WTC11 (cell line): ENCODE measurements at regions not wholly inside any gene's neighbourhood (a gene's known extent, or its start where the extent isn't known, plus 50 kb on each side); places are given as distances from the start of the nearest gene placed in this dataset.

Experiments used
- ATAC-seq: fragments of 200-7000 bp; cut with Tn5 transposase; 2 replicates; pipeline ENCODE4 v1.10.0; 2021; ENCODE audit warnings: mild to moderate bottlenecking, moderate library complexity
- CTCF ChIA-PET: fragments of 300-600 bp; sonication (Branson Sonifier 250); formaldehyde crosslinking; loops from one replicate; lab custom pipeline; 2021; ENCODE audit warnings: antibody characterized with exemption; lab: Charles Lee
- POLR2A ChIA-PET: fragments of 350-600 bp; sonication (Branson Sonifier 250); formaldehyde crosslinking; loops from one replicate; lab custom pipeline; 2021; ENCODE audit warnings: antibody characterized with exemption; lab: Charles Lee
- DNase-seq: peaks from one replicate; pipeline ENCODE4 v3.0.0; 2021; ENCODE audit warnings: low spot score
- H3K27ac Mint-ChIP-seq: 2 replicates; pipeline ENCODE4 v1.8.0; 2021; ENCODE audit warnings: mixed read lengths
- H3K27me3 Mint-ChIP-seq: 2 replicates; pipeline ENCODE4 v1.8.0; 2021; ENCODE audit warnings: low read depth, mild to moderate bottlenecking, moderate library complexity, mixed read lengths
- H3K36me3 Mint-ChIP-seq: 2 replicates; pipeline ENCODE4 v1.8.0; 2021; ENCODE audit warnings: mixed read lengths
- H3K4me1 Mint-ChIP-seq: 2 replicates; pipeline ENCODE4 v1.8.0; 2022; ENCODE audit warnings: mixed read lengths
- H3K4me3 Mint-ChIP-seq: 2 replicates; pipeline ENCODE4 v1.8.0; 2021; ENCODE audit warnings: mild to moderate bottlenecking, moderate library complexity, mixed read lengths
- H3K9me3 Mint-ChIP-seq: 2 replicates; pipeline ENCODE4 v1.8.0; 2021; ENCODE audit warnings: mixed read lengths
- ESRRA ChIP-seq: sonication (generic); formaldehyde crosslinking; IDR thresholded peaks from 2 replicates; pipeline ENCODE4 v1.8.1; 2022; ENCODE audit warnings: mild to moderate bottlenecking, missing genetic modification reagents, borderline replicate concordance
- FOXJ3 ChIP-seq: sonication (generic); formaldehyde crosslinking; IDR thresholded peaks from 2 replicates; pipeline ENCODE4 v1.9.0; 2021; ENCODE audit warnings: missing genetic modification reagents, mild to moderate bottlenecking, borderline replicate concordance
- GABPB1 ChIP-seq: sonication (generic); formaldehyde crosslinking; IDR thresholded peaks from 2 replicates; pipeline ENCODE4 v1.8.1; 2023; ENCODE audit warnings: mild to moderate bottlenecking, missing genetic modification reagents
- JUN ChIP-seq: sonication (generic); formaldehyde crosslinking; IDR thresholded peaks from 2 replicates; pipeline ENCODE4 v1.8.0; 2023; ENCODE audit warnings: mild to moderate bottlenecking, missing genetic modification reagents
- KAT7 ChIP-seq: sonication (generic); formaldehyde crosslinking; IDR thresholded peaks from 2 replicates; pipeline ENCODE4 v1.8.1; 2023; ENCODE audit warnings: missing genetic modification reagents, mild to moderate bottlenecking, borderline replicate concordance
- NFATC4 ChIP-seq: fragments of 250-450 bp; sonication (Bioruptor Pico); IDR thresholded peaks from 2 replicates; pipeline ENCODE4 v1.9.0; 2021; ENCODE audit warnings: mild to moderate bottlenecking
- RORB ChIP-seq: fragments of 250-450 bp; sonication (Bioruptor Pico); IDR thresholded peaks from 2 replicates; pipeline ENCODE4 v1.9.0; 2021; ENCODE audit warnings: mild to moderate bottlenecking
- SOX15 ChIP-seq: fragments of 250-450 bp; sonication (Bioruptor Pico); IDR thresholded peaks from 2 replicates; pipeline ENCODE4 v1.9.0; 2021; ENCODE audit warnings: mild to moderate bottlenecking
- ZNF138 ChIP-seq: sonication (generic); formaldehyde crosslinking; conservative IDR thresholded peaks from 2 replicates; pipeline ENCODE4 v1.8.1; 2022; ENCODE audit warnings: mild to moderate bottlenecking, moderate library complexity, missing genetic modification reagents
- ZNF317 ChIP-seq: sonication (generic); formaldehyde crosslinking; IDR thresholded peaks from 2 replicates; pipeline ENCODE4 v1.8.1; 2023; ENCODE audit warnings: low read depth, mild to moderate bottlenecking, moderate library complexity, missing genetic modification reagents, borderline replicate concordance
- TF ChIP-seq, protein P1 (sequence below): fragments of 250-450 bp; sonication (Bioruptor Pico); conservative IDR thresholded peaks from 2 replicates; pipeline ENCODE4 v1.9.0; 2021; ENCODE audit warnings: mild to moderate bottlenecking
- TF ChIP-seq, protein P2 (sequence below): fragments of 250-450 bp; sonication (Bioruptor Pico); IDR thresholded peaks from 2 replicates; pipeline ENCODE4 v1.9.0; 2021; ENCODE audit warnings: mild to moderate bottlenecking, borderline replicate concordance
- TF ChIP-seq, protein P3 (sequence below): sonication (generic); formaldehyde crosslinking; IDR thresholded peaks from 2 replicates; pipeline ENCODE4 v1.8.0; 2022; ENCODE audit warnings: missing genetic modification reagents
- TF ChIP-seq, protein P4 (sequence below): sonication (generic); formaldehyde crosslinking; IDR thresholded peaks from 2 replicates; pipeline ENCODE4 v1.8.1; 2023; ENCODE audit warnings: mild to moderate bottlenecking, missing genetic modification reagents, moderate library complexity
- TF ChIP-seq, protein P5 (sequence below): fragments of 250-450 bp; sonication (Bioruptor Pico); IDR thresholded peaks from 2 replicates; pipeline ENCODE4 v1.9.0; 2021; ENCODE audit warnings: mild to moderate bottlenecking
- TF ChIP-seq, protein P6 (sequence below): sonication (generic); formaldehyde crosslinking; IDR thresholded peaks from 2 replicates; pipeline ENCODE4 v1.8.1; 2023; ENCODE audit warnings: mild to moderate bottlenecking, missing genetic modification reagents, borderline replicate concordance
- TF ChIP-seq, protein P7 (sequence below): sonication (generic); formaldehyde crosslinking; IDR thresholded peaks from 2 replicates; pipeline ENCODE4 v1.8.0; 2023; ENCODE audit warnings: missing genetic modification reagents, mild to moderate bottlenecking, borderline replicate concordance
- TF ChIP-seq, protein P8 (sequence below): sonication (generic); formaldehyde crosslinking; conservative IDR thresholded peaks from 2 replicates; pipeline ENCODE4 v1.8.1; 2022; ENCODE audit warnings: mild to moderate bottlenecking, missing genetic modification reagents

DNA sequence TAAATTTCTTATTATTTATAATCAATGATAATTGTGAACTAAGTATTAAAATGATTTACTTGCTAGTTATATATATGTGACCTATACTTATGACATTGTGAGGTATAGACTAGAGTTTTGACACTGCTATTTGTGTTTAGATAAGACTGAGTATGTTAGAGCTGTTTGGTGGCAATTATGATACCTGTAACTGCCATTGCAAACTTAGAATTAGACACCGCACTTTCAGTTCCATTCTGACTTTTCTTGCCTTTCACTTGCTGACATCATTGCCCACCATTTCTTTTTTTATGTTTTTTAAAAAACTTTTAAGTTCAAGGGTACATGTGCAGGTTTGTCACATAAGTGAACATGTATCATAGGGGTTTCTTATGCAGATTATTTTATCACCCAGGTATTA, 214.5 kb downstream of the MBL2 start:
- H3K9me3 Mint-ChIP-seq = 0 out of 2 replicates have a peak, but pooled peaks cover 5% of the 10 kb centered on the region
- H3K4me1 Mint-ChIP-seq = peaks cover 4% of the 10 kb centered on the region
- no peaks in the 10 kb centered on the region; the same call in 1 of the 2 replicates for H3K27me3 Mint-ChIP-seq
- DNase-seq (no peak), ATAC-seq (no peak)
- H3K36me3 Mint-ChIP-seq = no peaks in the 10 kb centered on the region
- ChIA-PET POLR2A (no interaction called here), CTCF (no interaction called here)
- H3K4me3 Mint-ChIP-seq = no peak overlapping the region
- H3K27ac Mint-ChIP-seq = no peak overlapping the region
- TF ChIP-seq GABPB1 = no peak
- no peak for TF ChIP-seq JUN (CRISPR knock-in tag)
- TF ChIP-seq FOXJ3 = no peak
- TF ChIP-seq, protein P1, sequence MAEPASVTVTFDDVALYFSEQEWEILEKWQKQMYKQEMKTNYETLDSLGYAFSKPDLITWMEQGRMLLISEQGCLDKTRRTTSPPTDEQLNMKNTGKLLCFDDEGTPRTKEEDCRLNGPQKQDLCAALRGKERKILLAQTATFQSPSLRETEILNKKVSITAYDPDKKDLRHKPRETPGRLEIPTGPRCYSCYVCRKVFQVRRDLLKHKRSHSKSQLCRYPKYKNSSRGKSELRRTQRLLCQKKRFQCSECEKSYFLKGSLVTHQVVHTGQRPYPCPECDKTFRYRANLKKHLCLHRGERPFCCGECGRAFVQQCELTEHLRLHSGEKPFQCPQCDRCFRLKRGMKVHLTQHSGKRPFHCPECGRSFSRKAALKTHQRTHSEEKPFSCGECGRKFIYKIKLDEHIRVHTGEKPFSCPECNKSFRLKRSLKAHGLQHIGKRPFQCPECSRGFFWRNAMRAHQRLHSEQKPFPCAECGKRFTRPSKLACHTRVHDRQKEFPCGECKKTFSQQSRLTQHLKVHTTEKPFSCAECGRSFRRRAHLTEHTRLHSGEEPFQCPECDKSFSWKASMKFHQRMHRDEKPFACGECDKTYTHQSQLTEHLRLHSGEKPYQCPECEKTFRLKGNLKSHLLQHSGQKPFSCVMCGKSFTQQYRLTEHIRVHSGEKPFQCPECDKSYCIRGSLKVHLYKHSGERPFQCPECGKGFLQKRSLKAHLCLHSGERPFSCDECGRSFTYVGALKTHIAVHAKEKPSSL = no peak
- no peak for TF ChIP-seq RORB (CRISPR knock-in tag)
- TF ChIP-seq, protein P2, sequence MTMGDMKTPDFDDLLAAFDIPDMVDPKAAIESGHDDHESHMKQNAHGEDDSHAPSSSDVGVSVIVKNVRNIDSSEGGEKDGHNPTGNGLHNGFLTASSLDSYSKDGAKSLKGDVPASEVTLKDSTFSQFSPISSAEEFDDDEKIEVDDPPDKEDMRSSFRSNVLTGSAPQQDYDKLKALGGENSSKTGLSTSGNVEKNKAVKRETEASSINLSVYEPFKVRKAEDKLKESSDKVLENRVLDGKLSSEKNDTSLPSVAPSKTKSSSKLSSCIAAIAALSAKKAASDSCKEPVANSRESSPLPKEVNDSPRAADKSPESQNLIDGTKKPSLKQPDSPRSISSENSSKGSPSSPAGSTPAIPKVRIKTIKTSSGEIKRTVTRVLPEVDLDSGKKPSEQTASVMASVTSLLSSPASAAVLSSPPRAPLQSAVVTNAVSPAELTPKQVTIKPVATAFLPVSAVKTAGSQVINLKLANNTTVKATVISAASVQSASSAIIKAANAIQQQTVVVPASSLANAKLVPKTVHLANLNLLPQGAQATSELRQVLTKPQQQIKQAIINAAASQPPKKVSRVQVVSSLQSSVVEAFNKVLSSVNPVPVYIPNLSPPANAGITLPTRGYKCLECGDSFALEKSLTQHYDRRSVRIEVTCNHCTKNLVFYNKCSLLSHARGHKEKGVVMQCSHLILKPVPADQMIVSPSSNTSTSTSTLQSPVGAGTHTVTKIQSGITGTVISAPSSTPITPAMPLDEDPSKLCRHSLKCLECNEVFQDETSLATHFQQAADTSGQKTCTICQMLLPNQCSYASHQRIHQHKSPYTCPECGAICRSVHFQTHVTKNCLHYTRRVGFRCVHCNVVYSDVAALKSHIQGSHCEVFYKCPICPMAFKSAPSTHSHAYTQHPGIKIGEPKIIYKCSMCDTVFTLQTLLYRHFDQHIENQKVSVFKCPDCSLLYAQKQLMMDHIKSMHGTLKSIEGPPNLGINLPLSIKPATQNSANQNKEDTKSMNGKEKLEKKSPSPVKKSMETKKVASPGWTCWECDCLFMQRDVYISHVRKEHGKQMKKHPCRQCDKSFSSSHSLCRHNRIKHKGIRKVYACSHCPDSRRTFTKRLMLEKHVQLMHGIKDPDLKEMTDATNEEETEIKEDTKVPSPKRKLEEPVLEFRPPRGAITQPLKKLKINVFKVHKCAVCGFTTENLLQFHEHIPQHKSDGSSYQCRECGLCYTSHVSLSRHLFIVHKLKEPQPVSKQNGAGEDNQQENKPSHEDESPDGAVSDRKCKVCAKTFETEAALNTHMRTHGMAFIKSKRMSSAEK = no peak
- TF ChIP-seq, protein P3, sequence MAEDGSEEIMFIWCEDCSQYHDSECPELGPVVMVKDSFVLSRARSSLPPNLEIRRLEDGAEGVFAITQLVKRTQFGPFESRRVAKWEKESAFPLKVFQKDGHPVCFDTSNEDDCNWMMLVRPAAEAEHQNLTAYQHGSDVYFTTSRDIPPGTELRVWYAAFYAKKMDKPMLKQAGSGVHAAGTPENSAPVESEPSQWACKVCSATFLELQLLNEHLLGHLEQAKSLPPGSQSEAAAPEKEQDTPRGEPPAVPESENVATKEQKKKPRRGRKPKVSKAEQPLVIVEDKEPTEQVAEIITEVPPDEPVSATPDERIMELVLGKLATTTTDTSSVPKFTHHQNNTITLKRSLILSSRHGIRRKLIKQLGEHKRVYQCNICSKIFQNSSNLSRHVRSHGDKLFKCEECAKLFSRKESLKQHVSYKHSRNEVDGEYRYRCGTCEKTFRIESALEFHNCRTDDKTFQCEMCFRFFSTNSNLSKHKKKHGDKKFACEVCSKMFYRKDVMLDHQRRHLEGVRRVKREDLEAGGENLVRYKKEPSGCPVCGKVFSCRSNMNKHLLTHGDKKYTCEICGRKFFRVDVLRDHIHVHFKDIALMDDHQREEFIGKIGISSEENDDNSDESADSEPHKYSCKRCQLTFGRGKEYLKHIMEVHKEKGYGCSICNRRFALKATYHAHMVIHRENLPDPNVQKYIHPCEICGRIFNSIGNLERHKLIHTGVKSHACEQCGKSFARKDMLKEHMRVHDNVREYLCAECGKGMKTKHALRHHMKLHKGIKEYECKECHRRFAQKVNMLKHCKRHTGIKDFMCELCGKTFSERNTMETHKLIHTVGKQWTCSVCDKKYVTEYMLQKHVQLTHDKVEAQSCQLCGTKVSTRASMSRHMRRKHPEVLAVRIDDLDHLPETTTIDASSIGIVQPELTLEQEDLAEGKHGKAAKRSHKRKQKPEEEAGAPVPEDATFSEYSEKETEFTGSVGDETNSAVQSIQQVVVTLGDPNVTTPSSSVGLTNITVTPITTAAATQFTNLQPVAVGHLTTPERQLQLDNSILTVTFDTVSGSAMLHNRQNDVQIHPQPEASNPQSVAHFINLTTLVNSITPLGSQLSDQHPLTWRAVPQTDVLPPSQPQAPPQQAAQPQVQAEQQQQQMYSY (CRISPR knock-in tag) = no peak
- no peak for TF ChIP-seq SOX15
- TF ChIP-seq ESRRA = no peak
- TF ChIP-seq ZNF317 = no peak
- TF ChIP-seq, protein P4, sequence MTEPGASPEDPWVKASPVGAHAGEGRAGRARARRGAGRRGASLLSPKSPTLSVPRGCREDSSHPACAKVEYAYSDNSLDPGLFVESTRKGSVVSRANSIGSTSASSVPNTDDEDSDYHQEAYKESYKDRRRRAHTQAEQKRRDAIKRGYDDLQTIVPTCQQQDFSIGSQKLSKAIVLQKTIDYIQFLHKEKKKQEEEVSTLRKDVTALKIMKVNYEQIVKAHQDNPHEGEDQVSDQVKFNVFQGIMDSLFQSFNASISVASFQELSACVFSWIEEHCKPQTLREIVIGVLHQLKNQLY = no peak
- TF ChIP-seq ZNF138 = no peak
- TF ChIP-seq, protein P5, sequence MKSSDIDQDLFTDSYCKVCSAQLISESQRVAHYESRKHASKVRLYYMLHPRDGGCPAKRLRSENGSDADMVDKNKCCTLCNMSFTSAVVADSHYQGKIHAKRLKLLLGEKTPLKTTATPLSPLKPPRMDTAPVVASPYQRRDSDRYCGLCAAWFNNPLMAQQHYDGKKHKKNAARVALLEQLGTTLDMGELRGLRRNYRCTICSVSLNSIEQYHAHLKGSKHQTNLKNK = no peak
- TF ChIP-seq NFATC4 (CRISPR knock-in tag) = no peak
- TF ChIP-seq KAT7 (CRISPR knock-in tag) = no peak
- TF ChIP-seq, protein P6, sequence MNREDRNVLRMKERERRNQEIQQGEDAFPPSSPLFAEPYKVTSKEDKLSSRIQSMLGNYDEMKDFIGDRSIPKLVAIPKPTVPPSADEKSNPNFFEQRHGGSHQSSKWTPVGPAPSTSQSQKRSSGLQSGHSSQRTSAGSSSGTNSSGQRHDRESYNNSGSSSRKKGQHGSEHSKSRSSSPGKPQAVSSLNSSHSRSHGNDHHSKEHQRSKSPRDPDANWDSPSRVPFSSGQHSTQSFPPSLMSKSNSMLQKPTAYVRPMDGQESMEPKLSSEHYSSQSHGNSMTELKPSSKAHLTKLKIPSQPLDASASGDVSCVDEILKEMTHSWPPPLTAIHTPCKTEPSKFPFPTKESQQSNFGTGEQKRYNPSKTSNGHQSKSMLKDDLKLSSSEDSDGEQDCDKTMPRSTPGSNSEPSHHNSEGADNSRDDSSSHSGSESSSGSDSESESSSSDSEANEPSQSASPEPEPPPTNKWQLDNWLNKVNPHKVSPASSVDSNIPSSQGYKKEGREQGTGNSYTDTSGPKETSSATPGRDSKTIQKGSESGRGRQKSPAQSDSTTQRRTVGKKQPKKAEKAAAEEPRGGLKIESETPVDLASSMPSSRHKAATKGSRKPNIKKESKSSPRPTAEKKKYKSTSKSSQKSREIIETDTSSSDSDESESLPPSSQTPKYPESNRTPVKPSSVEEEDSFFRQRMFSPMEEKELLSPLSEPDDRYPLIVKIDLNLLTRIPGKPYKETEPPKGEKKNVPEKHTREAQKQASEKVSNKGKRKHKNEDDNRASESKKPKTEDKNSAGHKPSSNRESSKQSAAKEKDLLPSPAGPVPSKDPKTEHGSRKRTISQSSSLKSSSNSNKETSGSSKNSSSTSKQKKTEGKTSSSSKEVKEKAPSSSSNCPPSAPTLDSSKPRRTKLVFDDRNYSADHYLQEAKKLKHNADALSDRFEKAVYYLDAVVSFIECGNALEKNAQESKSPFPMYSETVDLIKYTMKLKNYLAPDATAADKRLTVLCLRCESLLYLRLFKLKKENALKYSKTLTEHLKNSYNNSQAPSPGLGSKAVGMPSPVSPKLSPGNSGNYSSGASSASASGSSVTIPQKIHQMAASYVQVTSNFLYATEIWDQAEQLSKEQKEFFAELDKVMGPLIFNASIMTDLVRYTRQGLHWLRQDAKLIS (CRISPR knock-in tag) = no peak
- TF ChIP-seq, protein P7, sequence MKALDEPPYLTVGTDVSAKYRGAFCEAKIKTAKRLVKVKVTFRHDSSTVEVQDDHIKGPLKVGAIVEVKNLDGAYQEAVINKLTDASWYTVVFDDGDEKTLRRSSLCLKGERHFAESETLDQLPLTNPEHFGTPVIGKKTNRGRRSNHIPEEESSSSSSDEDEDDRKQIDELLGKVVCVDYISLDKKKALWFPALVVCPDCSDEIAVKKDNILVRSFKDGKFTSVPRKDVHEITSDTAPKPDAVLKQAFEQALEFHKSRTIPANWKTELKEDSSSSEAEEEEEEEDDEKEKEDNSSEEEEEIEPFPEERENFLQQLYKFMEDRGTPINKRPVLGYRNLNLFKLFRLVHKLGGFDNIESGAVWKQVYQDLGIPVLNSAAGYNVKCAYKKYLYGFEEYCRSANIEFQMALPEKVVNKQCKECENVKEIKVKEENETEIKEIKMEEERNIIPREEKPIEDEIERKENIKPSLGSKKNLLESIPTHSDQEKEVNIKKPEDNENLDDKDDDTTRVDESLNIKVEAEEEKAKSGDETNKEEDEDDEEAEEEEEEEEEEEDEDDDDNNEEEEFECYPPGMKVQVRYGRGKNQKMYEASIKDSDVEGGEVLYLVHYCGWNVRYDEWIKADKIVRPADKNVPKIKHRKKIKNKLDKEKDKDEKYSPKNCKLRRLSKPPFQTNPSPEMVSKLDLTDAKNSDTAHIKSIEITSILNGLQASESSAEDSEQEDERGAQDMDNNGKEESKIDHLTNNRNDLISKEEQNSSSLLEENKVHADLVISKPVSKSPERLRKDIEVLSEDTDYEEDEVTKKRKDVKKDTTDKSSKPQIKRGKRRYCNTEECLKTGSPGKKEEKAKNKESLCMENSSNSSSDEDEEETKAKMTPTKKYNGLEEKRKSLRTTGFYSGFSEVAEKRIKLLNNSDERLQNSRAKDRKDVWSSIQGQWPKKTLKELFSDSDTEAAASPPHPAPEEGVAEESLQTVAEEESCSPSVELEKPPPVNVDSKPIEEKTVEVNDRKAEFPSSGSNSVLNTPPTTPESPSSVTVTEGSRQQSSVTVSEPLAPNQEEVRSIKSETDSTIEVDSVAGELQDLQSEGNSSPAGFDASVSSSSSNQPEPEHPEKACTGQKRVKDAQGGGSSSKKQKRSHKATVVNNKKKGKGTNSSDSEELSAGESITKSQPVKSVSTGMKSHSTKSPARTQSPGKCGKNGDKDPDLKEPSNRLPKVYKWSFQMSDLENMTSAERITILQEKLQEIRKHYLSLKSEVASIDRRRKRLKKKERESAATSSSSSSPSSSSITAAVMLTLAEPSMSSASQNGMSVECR = no peak
- TF ChIP-seq, protein P8, sequence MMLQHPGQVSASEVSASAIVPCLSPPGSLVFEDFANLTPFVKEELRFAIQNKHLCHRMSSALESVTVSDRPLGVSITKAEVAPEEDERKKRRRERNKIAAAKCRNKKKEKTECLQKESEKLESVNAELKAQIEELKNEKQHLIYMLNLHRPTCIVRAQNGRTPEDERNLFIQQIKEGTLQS = no peak
